AG04449 (cell line): ENCODE measurements at regions not wholly inside any gene's neighbourhood (a gene's known extent, or its start where the extent isn't known, plus 50 kb on each side); places are given as distances from the start of the nearest gene placed in this dataset.

Source experiments
- CTCF ChIA-PET: fragments of 350-600 bp; formaldehyde crosslinking; extraction: SDS; loops from one replicate; lab custom pipeline; 2021; ENCODE audit warnings: antibody characterized with exemption; lab: Yijun Ruan, JAX
- POLR2A ChIA-PET: fragments of 400-600, 350-600 bp; formaldehyde crosslinking; extraction: SDS; loops from one replicate; lab custom pipeline; 2020; ENCODE audit warnings: antibody characterized with exemption, inconsistent platforms; lab: Yijun Ruan, JAX
- DNase-seq: peaks from one replicate; pipeline ENCODE4 v3.0.0-alpha.2; 2010; ENCODE audit warnings: low read depth, low spot score
- H3K4me3 ChIP-seq: 2 replicates; pipeline ENCODE4 v1.5.1; 2011; ENCODE audit warnings: low read depth, mild to moderate bottlenecking, control low read depth, low read length
- TF ChIP-seq, protein P1 (sequence below): IDR thresholded peaks from one replicate; pipeline ENCODE4 v1.5.1; 2011; ENCODE audit warnings: mild to moderate bottlenecking, moderate library complexity, low read length, control low read depth, inconsistent platforms; ENCODE audit not compliant: insufficient read depth; ENCODE audit errors: missing control alignments

DNA sequence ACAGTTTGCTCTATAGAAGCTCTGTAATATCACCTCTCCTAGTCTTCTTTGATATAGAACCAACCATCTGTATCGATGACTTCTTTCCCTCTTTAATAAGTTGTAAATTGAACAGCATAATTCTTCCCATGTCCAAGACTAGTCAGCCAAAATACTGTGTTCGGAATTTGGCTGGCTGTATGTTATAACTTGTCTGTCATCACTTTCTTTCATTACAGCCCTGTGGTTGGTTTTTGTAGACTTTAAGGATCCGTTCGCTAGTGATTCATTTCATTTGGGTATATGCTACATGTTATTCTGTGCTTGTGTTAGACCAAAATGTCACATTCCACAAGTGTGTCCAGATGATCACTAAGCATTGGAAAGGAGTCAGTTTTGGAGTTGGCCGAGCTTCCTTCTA lies 155.4 kb upstream of the ITGB1 start:
- POLR2A ChIA-PET, result no interaction called here
- DNase-seq, result no peak
- TF ChIP-seq, protein P1, sequence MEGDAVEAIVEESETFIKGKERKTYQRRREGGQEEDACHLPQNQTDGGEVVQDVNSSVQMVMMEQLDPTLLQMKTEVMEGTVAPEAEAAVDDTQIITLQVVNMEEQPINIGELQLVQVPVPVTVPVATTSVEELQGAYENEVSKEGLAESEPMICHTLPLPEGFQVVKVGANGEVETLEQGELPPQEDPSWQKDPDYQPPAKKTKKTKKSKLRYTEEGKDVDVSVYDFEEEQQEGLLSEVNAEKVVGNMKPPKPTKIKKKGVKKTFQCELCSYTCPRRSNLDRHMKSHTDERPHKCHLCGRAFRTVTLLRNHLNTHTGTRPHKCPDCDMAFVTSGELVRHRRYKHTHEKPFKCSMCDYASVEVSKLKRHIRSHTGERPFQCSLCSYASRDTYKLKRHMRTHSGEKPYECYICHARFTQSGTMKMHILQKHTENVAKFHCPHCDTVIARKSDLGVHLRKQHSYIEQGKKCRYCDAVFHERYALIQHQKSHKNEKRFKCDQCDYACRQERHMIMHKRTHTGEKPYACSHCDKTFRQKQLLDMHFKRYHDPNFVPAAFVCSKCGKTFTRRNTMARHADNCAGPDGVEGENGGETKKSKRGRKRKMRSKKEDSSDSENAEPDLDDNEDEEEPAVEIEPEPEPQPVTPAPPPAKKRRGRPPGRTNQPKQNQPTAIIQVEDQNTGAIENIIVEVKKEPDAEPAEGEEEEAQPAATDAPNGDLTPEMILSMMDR, result no peak
- CTCF ChIA-PET, result interaction anchor here (1.0 to 1.6 kb wide), 3 partner anchors 29 to 215 kb away, joined by 3 to 4 read pairs (median 4); no protein-coding TSS in a partner anchor
- H3K4me3 ChIP-seq, result no peak overlapping the region

DNA sequence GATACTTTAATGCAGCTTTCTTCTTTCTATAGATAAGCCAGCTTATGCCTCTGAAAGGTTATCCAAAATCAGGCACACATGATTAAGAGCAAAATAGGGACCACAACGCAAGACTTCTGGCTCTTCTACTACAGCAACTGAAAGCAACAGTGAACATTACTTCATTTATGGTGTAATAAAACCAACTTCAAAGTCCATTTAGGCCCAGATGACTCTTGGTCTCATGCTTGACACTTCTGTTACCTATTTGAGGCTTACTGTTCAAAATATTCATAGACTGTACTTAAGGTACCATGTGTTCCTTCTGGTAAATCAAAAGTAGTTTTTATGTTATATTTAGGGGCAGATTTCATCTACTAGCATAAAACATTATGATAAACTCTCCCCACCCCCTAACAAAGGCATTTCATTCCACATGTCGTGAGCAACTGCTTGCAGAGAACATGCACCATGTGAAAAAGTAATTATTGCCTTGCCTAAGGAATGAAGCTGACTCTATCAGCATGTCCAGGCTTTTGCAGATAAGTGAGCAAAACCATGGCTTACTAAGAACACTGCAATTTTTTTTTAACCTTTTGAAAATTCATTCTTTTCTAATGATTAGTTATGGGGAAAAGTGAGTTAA lies 154.9 kb upstream of the ITGB1 start:
- CTCF ChIA-PET, result interaction anchor here (1.0 to 1.6 kb wide), 4 partner anchors 30 to 215 kb away, joined by 3 to 4 read pairs (median 4); no protein-coding TSS in a partner anchor
- TF ChIP-seq, protein P1, result no peak

DNA sequence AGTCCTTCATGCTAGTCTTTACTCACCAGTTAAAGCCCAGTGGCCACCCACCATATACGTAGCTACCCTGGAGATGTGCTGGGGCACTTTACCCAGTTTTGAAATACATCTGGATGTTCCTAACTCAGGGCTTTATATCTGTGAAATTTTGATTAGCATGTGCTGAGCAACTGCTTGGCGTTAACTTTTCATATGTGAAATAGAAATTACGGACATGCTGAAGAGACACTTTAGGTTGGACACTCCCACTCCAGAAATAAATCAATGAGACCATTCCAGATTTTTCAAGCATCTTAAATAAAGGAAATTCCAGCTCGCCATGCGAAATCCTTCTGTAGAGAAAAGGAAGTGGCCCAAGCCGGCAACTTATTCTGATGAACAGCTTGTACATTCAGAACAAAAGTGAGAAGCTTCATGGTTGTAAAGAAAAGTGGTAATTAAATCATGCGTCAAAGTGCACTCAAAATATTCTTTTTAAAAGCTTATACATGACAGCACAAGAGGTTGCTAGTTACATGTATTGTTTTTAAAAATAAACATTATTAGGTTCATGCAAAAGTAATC lies 153.5 kb upstream of the ITGB1 start:
- CTCF ChIA-PET, result interaction anchor here (0.6 to 1.2 kb wide), 3 partner anchors 20 to 103 kb away, joined by 3 to 4 read pairs (median 3); no protein-coding TSS in a partner anchor
- no peak for DNase-seq
- H3K4me3 ChIP-seq, result no peak overlapping the region
- TF ChIP-seq, protein P1, result no peak
- POLR2A ChIA-PET, result no interaction called here

More for the DNA sequence above, 154.9 kb upstream of the ITGB1 start:
- no peak overlapping the region for H3K4me3 ChIP-seq
- POLR2A ChIA-PET, result no interaction called here
- DNase-seq, result no peak

DNA sequence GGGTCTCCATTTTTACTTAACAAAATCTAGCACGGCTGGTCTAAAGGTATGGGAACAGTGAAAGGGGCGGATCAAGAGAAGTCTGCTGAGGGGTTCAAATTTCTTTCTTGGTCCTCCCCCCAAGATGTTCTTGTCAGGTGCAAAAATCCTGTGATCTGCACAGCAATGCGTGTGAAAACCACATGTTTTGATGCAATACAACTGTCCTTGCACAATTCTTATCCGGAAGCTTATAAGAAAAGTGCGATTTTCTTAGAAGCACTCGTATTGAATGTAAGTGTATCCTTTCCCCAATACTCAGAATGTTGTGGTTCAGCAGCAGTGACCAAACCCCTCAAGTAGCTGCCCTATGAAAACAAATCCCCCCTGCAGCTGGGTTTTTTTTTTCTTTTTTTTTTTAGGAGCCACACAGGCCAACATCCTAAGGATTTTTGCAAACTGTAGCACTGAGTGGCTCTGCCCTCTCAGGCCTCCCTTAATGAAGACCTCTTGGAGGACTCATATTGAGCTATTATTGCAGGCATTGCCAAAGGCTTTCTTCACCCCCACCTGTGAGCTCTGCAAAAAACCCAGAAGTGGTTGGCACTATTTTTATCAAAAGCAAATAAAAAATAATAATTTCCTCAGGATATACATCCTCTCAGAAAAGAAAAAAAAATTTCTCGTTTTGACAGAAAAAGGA lies 151.9 kb upstream of the ITGB1 start:
- ChIA-PET CTCF (interaction anchor here (0.8 to 1.4 kb wide), 2 partner anchors 9 to 83 kb away, joined by 3 to 4 read pairs; no protein-coding TSS in a partner anchor), POLR2A (interaction anchor here (0.5 kb wide), 1 partner anchor 88 kb away, joined by 3 read pairs; no protein-coding TSS in a partner anchor)
- no peak for DNase-seq
- no peak overlapping the region for H3K4me3 ChIP-seq
- TF ChIP-seq, protein P1, result no peak

DNA sequence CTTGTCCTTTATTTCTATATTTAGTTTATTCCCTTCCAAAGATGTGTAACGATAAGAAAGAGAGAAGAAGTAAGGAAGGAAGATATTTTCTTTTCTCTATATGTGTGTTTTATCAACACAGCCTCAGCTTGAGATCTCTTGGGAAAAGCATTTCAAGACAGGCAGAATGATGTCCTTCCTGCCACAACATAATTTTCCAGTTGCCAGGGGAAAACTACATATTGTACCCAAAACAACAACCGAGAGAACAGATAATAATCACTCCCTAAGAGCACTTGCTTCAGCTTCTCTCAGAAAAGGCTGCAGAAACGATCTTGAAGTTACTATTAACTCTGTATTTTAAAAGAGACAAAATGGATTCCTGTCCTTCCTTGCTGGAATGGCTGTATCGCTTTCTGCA lies 151.4 kb upstream of the ITGB1 start:
- CTCF ChIA-PET, result interaction anchor here (1.4 kb wide), 1 partner anchor 84 kb away, joined by 4 read pairs; no protein-coding TSS in a partner anchor
- TF ChIP-seq, protein P1, result no peak
- no peak for DNase-seq
- POLR2A ChIA-PET, result no interaction called here
- H3K4me3 ChIP-seq, result no peak overlapping the region

DNA sequence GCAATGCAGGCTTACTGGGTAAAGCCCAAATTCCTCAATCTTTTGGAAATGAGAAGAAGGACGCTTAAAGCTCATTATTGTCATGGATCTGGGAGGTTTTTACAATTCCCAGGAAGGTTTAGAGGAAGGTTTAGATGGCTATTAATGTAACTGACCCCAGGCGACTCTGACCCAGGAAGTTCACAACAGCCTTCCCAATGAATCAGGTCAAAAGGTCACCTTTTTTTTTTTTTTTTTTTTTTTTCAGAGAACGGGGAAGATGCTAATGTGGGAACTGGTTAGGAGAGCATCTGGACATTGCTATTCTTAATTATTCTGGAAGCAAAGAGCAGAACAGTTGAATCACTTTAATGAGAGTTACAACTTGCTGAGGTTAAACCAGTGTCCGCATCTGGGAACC lies 149.9 kb upstream of the ITGB1 start:
- no peak overlapping the region for H3K4me3 ChIP-seq
- TF ChIP-seq, protein P1, result no peak
- POLR2A ChIA-PET, result no interaction called here
- DNase-seq, result no peak
- CTCF ChIA-PET, result interaction anchor here (2.5 kb wide), 1 partner anchor 8 kb away, joined by 8 read pairs; no protein-coding TSS in a partner anchor
